Loucy (cell line): ENCODE measurements at regions not wholly inside any gene's neighbourhood (a gene's known extent, or its start where the extent isn't known, plus 50 kb on each side); places are given as distances from the start of the nearest gene placed in this dataset.

Experiments used
- H2AFZ ChIP-seq: fragments of 200-600 bp; sonication (generic); 2 replicates; pipeline ENCODE4 v1.6.0; 2016; ENCODE audit warnings: antibody characterized with exemption, mild to moderate bottlenecking, low read length, moderate library complexity
- H3F3A ChIP-seq: fragments of 200-600 bp; 2 replicates; pipeline ENCODE4 v1.6.0; 2016; ENCODE audit warnings: antibody characterized with exemption, low read depth, mild to moderate bottlenecking
- H3K27me3 ChIP-seq: fragments of 200-600 bp; sonication (generic); 2 replicates; pipeline ENCODE4 v1.6.1; 2014; ENCODE audit warnings: low read length, mild to moderate bottlenecking; ENCODE audit not compliant: insufficient read depth, poor library complexity, severe bottlenecking
- H3K36me3 ChIP-seq: fragments of 200-600 bp; sonication (generic); 2 replicates; pipeline ENCODE4 v1.6.1; 2016; ENCODE audit warnings: low read length; ENCODE audit not compliant: insufficient read depth
- H3K4me1 ChIP-seq: fragments of 200-600 bp; sonication (generic); 2 replicates; pipeline ENCODE4 v1.5.1; 2014; ENCODE audit warnings: low read length, mild to moderate bottlenecking; ENCODE audit not compliant: insufficient read depth, poor library complexity, severe bottlenecking
- H3K4me2 ChIP-seq: fragments of 200-600 bp; sonication (generic); 2 replicates; pipeline ENCODE4 v1.6.0; 2014; ENCODE audit warnings: antibody characterized with exemption, low read length, low read depth, mild to moderate bottlenecking; ENCODE audit not compliant: poor library complexity, severe bottlenecking
- H3K4me3 ChIP-seq: fragments of 200-600 bp; sonication (generic); 2 replicates; pipeline ENCODE4 v1.5.1; 2014; ENCODE audit warnings: low read length, mild to moderate bottlenecking, mixed read lengths; ENCODE audit not compliant: poor library complexity, severe bottlenecking
- H3K79me2 ChIP-seq: fragments of 200-600 bp; sonication (generic); 2 replicates; pipeline ENCODE4 v1.6.1; 2014; ENCODE audit warnings: low read length; ENCODE audit not compliant: insufficient read depth
- H3K9ac ChIP-seq: fragments of 200-600 bp; sonication (generic); 2 replicates; pipeline ENCODE4 v1.6.0; 2014; ENCODE audit warnings: mild to moderate bottlenecking, low read depth, low read length, moderate library complexity; ENCODE audit not compliant: poor library complexity, severe bottlenecking
- H3K9me2 ChIP-seq: fragments of 200-600 bp; sonication (generic); replicated peaks from 2 replicates; pipeline ENCODE4 v1.6.1; 2016; ENCODE audit warnings: low read depth, low read length, mixed read lengths
- H3K9me3 ChIP-seq: fragments of 200-600 bp; sonication (generic); 2 replicates; pipeline ENCODE4 v1.6.1; 2014; ENCODE audit warnings: mild to moderate bottlenecking, antibody characterized with exemption, low read length, low read depth; ENCODE audit not compliant: insufficient read depth
- H4K20me1 ChIP-seq: fragments of 200-600 bp; sonication (generic); 2 replicates; pipeline ENCODE4 v1.6.0; 2014; ENCODE audit warnings: antibody characterized with exemption, low read length, mild to moderate bottlenecking; ENCODE audit not compliant: insufficient read depth, poor library complexity, severe bottlenecking
- CTCF ChIP-seq: fragments of 200-600 bp; sonication (generic); conservative IDR thresholded peaks from 2 replicates; pipeline ENCODE4 v1.5.1; 2014; ENCODE audit warnings: mild to moderate bottlenecking, antibody characterized with exemption, low read length
- EZH2phosphoT487 ChIP-seq: fragments of 200-600 bp; IDR thresholded peaks from 2 replicates; pipeline ENCODE4 v1.6.1; 2018; ENCODE audit warnings: antibody characterized with exemption, mild to moderate bottlenecking, moderate library complexity, borderline replicate concordance

DNA sequence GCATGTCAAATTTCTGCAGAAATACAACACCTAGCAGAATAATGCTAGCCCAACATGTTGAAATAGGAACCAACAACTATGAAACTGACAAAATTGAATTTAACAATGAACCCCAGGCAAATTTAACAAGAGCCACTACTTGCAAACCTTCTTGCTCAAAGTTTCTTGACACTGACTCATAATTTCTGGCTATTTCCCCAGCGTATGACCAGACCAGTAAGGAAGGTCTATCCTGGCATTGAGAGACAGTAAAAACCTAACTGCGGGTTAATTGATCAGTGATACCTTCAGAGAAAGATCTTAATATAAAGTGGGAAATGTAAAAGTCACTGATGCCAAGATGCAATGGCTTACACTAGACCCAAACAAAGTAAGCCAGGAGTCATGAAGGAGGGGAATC, 510.1 kb downstream of the ARL4A start:
- no peak overlapping the region for H3K4me3 ChIP-seq
- no peaks in the 10 kb centered on the region for H3K27me3 ChIP-seq
- no peaks in the 10 kb centered on the region for H3K36me3 ChIP-seq
- no peak overlapping the region for H2AFZ ChIP-seq
- no peaks in the 10 kb centered on the region for H4K20me1 ChIP-seq
- no peak for TF ChIP-seq CTCF
- TF ChIP-seq EZH2phosphoT487: no peak
- no peaks in the 10 kb centered on the region for H3K9me3 ChIP-seq
- no peaks in the 10 kb centered on the region for H3K9me2 ChIP-seq
- no peak overlapping the region for H3K4me2 ChIP-seq
- no peaks in the 10 kb centered on the region for H3K4me1 ChIP-seq
- H3K79me2 ChIP-seq: no peaks in the 10 kb centered on the region
- H3F3A ChIP-seq: no peaks in the 10 kb centered on the region
- no peak overlapping the region for H3K9ac ChIP-seq

GRCh38 chr7:13198036-13198435, 510.6 kb downstream of the ARL4A start:
- H2AFZ ChIP-seq: no peak overlapping the region
- no peaks in the 10 kb centered on the region for H3F3A ChIP-seq
- H3K4me1 ChIP-seq: no peaks in the 10 kb centered on the region
- H3K4me2 ChIP-seq: no peak overlapping the region
- H3K36me3 ChIP-seq: no peaks in the 10 kb centered on the region
- no peaks in the 10 kb centered on the region for H3K9me3 ChIP-seq
- no peaks in the 10 kb centered on the region for H4K20me1 ChIP-seq
- no peaks in the 10 kb centered on the region for H3K9me2 ChIP-seq
- no peaks in the 10 kb centered on the region for H3K27me3 ChIP-seq
- no peak overlapping the region for H3K4me3 ChIP-seq
- H3K79me2 ChIP-seq: no peaks in the 10 kb centered on the region
- TF ChIP-seq CTCF (no peak), EZH2phosphoT487 (no peak)
- no peak overlapping the region for H3K9ac ChIP-seq

DNA sequence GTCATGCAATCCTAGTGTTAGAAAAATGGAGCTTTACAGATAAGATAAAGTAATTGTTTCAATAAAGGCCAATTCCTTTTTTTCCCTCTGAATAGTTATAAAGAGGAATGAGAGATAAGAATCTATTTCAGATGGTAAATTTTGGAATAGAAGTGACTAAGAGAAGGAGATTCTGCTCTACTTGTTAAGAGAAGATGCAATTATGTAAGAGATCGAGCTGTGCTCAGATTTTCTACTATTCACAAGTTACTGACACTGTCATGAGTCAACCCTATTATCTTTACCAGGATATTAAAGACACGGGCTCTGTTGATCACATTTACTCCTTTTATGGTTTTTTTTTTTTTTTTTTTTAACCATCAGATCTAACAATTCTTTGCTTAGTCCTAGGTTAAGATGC, 511.3 kb downstream of the ARL4A start:
- Histone ChIP-seq H3K79me2 (no peaks in the 10 kb centered on the region), H4K20me1 (no peaks in the 10 kb centered on the region), H3K9me2 (no peaks in the 10 kb centered on the region), H3F3A (no peaks in the 10 kb centered on the region), H3K4me3 (no peak overlapping the region), H3K4me2 (no peak overlapping the region), H2AFZ (no peak overlapping the region), H3K27me3 (no peaks in the 10 kb centered on the region), H3K9ac (no peak overlapping the region), H3K9me3 (no peaks in the 10 kb centered on the region), H3K36me3 (no peaks in the 10 kb centered on the region), H3K4me1 (no peaks in the 10 kb centered on the region)
- TF ChIP-seq EZH2phosphoT487: no peak

- Histone ChIP-seq H3K9me2 (no peaks in the 10 kb centered on the region), H3K4me1 (no peaks in the 10 kb centered on the region), H3K79me2 (no peaks in the 10 kb centered on the region), H3K9ac (no peak overlapping the region), H3K27me3 (no peaks in the 10 kb centered on the region), H3K4me3 (no peak overlapping the region), H2AFZ (no peak overlapping the region), H3K4me2 (no peak overlapping the region), H3K9me3 (0 out of 2 replicates have a peak, but pooled peaks cover 6% of the 10 kb centered on the region), H3F3A (no peaks in the 10 kb centered on the region), H3K36me3 (no peaks in the 10 kb centered on the region), H4K20me1 (no peaks in the 10 kb centered on the region)
- TF ChIP-seq EZH2phosphoT487: no peak
- no peak for TF ChIP-seq CTCF
These were observed 514.2 kb downstream of the ARL4A start for GRCh38 chr7:13201628-13202027.
